GM21390 (cell line): ENCODE measurements at regions not wholly inside any gene's neighbourhood (a gene's known extent, or its start where the extent isn't known, plus 50 kb on each side); places are given as distances from the start of the nearest gene placed in this dataset.
"Not testable (repeated sequence)": the region's sequence is repeated elsewhere in the genome, so short reads cannot be mapped to it uniquely, and the experiment has no call there.

Source experiments
- ATAC-seq: cut with Tn5 transposase; IDR thresholded peaks from one replicate; pipeline ENCODE4 v1.9.1; 2021; ENCODE audit not compliant: unreplicated experiment

GRCh38 chr9:2492161-2492560 lies 129.4 kb upstream of the VLDLR start:
- ATAC-seq = no peak

GRCh38 chr9:2493109-2493508 lies 128.5 kb upstream of the VLDLR start:
- ATAC-seq = no peak

- ATAC-seq = no peak
These were observed 128.1 kb upstream of the VLDLR start for GRCh38 chr9:2493529-2493928.

GRCh38 chr9:2494562-2494961 lies 127.0 kb upstream of the VLDLR start:
- ATAC-seq = no peak

GRCh38 chr9:2495221-2496005 lies 126.2 kb upstream of the VLDLR start:
- ATAC-seq = no peak

- no peak for ATAC-seq
These were observed 125.4 kb upstream of the VLDLR start for GRCh38 chr9:2496169-2496568.

- no peak for ATAC-seq
These were observed 124.7 kb upstream of the VLDLR start for GRCh38 chr9:2496934-2497333.

- ATAC-seq = no peak
These were observed 123.8 kb upstream of the VLDLR start for GRCh38 chr9:2497666-2498400.

GRCh38 chr9:2502210-2502609 lies 119.4 kb upstream of the VLDLR start:
- ATAC-seq = no peak

GRCh38 chr9:2502760-2503159 lies 118.8 kb upstream of the VLDLR start:
- no peak for ATAC-seq

GRCh38 chr9:2506321-2506720 lies 115.3 kb upstream of the VLDLR start:
- no peak for ATAC-seq

GRCh38 chr9:2523591-2523990 lies 98.0 kb upstream of the VLDLR start:
- no peak for ATAC-seq

GRCh38 chr9:2524601-2525000 lies 97.0 kb upstream of the VLDLR start:
- no peak for ATAC-seq

GRCh38 chr9:2525147-2525546 lies 96.4 kb upstream of the VLDLR start:
- ATAC-seq = no peak

- no peak for ATAC-seq
These were observed 95.3 kb upstream of the VLDLR start for GRCh38 chr9:2526071-2526828.

- no peak for ATAC-seq
These were observed 90.1 kb upstream of the VLDLR start for GRCh38 chr9:2531481-2531880.

- ATAC-seq = no peak
These were observed 85.1 kb upstream of the VLDLR start for GRCh38 chr9:2536511-2536910.

GRCh38 chr9:2545881-2546490 lies 75.6 kb upstream of the VLDLR start:
- no peak for ATAC-seq

- ATAC-seq = not testable (repeated sequence)
These were observed 65.5 kb upstream of the VLDLR start for GRCh38 chr9:2555899-2556600.

GRCh38 chr9:2557693-2558092 lies 63.9 kb upstream of the VLDLR start:
- no peak for ATAC-seq
